HG02623 (cell line): ENCODE measurements at regions not wholly inside any gene's neighbourhood (a gene's known extent, or its start where the extent isn't known, plus 50 kb on each side); places are given as distances from the start of the nearest gene placed in this dataset.

ENCODE experiments used
- ATAC-seq: cut with Tn5 transposase; IDR thresholded peaks from one replicate; pipeline ENCODE4 v1.9.1; 2021; ENCODE audit warnings: moderate library complexity; ENCODE audit not compliant: unreplicated experiment

GRCh38 chr15:87394676-87395075, 861.9 kb downstream of the NTRK3 start:
- no peak for ATAC-seq

- ATAC-seq: no peak
These were observed 868.8 kb downstream of the NTRK3 start for GRCh38 chr15:87387766-87388165.

DNA sequence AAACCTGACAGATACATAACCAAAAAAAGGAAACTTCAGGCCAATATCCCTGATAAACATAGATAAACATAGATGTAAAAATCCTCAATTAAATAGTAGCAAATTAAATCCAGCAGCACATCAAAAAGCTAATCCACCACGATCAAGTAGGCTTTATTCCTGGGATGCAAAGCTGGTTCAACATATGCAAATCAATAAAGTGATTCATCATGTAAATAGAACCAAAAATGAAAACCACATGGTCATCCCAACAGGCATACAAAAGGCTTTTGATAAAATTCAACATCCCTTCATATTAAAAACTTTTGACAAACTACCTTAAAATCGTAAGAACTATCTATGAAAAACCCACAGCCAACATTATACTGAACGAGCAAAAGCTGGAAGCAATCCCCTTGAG, 882.2 kb downstream of the NTRK3 start:
- no peak for ATAC-seq

DNA sequence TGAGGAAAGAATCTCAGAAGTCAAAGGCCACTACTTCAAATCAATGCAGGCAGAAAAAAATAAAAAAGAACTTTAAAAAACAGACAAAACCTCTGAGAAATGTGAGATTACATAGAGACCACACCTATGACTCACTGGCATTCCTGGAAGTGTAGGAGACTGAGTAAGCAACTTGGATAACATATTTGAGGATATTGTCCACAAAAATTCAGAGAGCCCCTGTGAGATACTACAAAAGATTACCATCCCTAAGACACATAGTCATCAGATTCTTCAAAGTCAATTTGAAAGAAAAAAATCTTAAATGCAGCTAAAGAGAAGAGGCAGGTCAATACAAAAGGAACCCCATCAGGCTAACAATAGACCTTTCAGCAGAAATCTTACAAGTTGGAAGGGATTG, 887.3 kb downstream of the NTRK3 start:
- ATAC-seq: no peak

DNA sequence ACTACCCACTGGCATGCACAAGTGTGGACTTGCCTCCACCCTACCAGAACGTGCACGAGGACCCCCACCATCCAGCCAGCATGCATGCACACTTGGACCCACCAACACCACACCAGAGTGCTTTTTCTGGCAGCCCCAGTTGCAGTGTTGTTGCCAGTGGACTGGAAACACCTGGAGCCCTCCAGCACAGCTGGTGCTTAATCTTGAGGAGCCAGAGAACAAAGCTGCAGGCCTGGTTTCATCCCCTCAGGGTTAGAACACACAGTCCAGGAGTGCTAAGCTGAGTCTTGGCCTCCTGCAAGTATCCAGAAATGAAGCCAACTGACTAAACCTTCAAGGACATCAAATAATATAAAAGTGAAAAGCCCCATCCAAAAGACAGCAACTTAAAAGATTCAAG, 888.0 kb downstream of the NTRK3 start:
- no peak for ATAC-seq

GRCh38 chr15:87365186-87365585, 891.4 kb downstream of the NTRK3 start:
- ATAC-seq: no peak

- no peak for ATAC-seq
These were observed 894.0 kb downstream of the NTRK3 start for GRCh38 chr15:87362531-87362930.

- no peak for ATAC-seq
These were observed 898.8 kb downstream of the NTRK3 start for GRCh38 chr15:87357637-87358313.

DNA sequence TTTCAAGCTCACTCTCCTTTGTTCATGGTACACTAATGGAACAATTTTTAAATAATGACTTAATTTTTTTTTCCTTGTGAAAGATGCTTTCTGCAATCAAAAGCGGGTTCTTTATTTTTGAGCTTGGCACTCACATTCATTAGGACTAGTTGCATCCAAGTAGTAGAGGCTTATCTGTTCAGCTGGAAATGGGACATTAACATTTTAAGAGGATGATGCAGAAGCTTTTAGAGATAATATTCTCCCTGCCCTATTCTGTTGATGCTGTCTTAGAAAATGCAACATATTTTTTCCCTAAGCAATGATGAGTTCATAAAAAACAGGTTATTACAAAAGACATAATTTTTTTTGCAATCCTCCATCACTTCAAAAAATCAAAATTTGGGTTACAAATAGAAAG, 900.6 kb downstream of the NTRK3 start:
- no peak for ATAC-seq

- no peak for ATAC-seq
These were observed 901.7 kb downstream of the NTRK3 start for GRCh38 chr15:87354661-87355410.

DNA sequence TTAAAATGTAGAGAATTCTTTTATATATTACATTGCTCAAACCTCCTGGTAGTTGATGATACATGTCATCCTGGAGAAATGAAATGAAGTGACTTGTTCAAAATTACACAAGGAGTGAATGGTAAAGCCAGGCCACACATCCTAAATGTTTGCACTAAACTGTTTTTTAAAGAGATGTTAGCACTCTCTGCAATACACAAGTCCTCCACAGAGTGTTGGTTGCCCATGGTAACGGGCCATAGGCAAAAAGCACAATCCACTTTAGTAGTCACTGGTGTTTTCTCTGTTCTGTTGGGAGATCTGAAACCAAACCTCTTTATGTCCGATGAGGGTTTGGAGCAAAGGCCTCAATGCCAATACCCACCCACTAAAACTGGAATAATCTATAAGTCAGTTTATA, 907.4 kb downstream of the NTRK3 start:
- no peak for ATAC-seq

DNA sequence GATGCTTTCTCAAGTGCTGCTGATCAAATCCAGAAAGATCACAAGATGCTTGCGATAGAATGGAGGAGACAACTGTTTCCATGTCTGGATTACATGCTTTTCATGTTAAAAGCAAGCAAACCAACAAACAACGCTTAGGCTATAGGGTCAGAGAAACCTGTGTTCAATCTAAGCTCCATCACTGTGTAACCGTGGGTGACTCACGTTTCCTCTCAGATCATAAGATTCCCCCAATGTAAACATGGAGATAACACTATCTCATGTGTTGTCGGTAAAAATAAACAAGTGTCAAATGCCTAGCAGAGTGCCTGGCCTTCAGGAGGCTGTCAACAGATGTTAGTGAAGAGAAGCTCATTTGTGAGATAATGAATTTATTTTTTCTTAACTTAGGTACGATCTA, 907.8 kb downstream of the NTRK3 start:
- ATAC-seq: no peak

DNA sequence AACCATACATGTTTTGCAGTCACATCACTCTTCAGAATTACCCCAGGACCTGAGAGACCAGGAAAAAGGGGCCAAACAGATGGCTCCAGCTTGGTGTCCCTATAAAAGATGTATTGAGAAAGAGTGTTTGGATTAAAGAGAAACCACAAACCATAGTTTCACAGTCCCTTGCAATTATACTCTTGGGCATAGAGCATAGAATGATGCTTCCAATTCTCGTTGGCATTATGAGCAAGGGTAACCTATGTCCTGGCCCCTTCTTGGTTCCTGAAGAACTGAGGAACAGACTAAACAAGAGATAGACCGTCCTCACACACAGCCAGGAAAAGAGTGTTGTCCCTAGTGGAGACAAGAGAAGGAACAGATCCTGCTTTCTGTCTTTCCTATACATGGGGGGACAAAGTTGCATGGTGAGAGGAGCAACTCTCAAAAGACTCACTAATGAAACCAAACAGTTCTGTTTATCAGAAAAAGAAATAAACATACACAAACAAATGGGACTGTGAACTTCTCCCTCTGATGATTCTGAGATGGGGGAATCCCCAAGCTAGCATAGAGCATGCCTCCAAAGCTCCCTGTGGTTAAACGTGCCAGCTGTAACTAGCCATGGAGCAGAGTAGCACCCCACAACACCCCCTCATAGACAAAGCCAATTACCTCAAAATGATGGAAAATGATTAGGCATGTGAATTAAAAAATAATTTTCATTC, 908.6 kb downstream of the NTRK3 start:
- ATAC-seq: no peak

DNA sequence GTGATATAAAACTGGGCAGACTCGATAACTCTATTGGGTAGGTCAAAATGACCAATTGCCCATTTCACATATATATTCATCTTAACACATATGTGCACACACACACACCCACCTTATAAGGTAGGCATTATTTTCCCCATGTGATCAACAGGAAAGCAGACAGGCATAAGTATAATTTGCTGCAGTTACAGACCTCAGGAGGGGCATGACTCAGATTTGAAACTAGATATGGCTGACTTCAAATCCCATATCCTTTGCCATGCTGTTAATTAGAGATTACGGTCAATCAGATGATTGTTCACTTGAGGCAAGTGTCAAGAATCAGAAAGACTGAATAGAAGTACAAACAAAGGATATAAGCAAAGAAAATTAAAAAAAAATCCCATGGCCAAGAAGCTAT, 910.6 kb downstream of the NTRK3 start:
- ATAC-seq: no peak

- ATAC-seq: no peak
These were observed 912.6 kb downstream of the NTRK3 start for GRCh38 chr15:87343966-87344365.

GRCh38 chr15:87340370-87340769, 916.2 kb downstream of the NTRK3 start:
- no peak for ATAC-seq

GRCh38 chr15:87326269-87326668, 930.3 kb downstream of the NTRK3 start:
- ATAC-seq: no peak

DNA sequence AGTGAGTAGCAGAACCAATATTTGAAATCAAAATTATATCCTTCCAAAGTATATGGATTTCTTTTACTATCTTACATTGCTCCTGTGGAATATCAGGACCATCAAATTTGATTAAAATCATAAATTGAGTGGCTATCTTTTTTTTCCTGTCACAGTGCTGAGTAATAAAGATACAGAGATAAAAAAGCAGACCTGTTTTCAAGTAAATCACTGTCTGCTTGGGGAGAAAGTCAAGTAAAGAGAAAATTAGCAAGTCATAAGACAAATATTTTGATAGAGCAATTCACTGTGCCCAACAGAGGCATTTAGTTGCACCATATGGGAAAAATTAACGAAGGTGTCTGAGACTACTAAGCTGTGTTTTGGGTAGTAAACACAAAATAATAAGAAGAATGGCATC, 933.7 kb downstream of the NTRK3 start:
- no peak for ATAC-seq

DNA sequence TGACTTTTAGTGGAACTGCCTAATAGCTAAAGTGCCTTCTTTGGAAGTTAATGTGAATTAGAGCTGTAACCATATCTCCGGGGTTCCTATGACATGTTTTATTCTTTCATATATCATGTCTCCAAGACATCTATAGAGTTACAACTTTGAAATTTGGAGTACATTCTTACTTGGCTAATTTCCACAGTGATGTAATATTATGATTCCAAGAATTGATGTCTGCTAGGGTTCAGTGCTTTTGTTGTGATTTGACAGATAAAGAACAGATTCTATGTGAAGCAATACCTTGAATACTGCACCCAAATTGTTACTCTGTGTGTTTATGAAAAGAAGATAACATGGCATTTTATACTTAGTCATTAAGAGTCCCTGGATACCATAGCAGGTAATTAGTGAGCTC, 934.3 kb downstream of the NTRK3 start:
- no peak for ATAC-seq

- no peak for ATAC-seq
These were observed 938.6 kb downstream of the NTRK3 start for GRCh38 chr15:87317900-87318299.

GRCh38 chr15:87312221-87312620, 944.3 kb downstream of the NTRK3 start:
- no peak for ATAC-seq

GRCh38 chr15:87300146-87300545, 956.4 kb downstream of the NTRK3 start:
- ATAC-seq: no peak
